PFSK-1 (cell line): ENCODE measurements at regions not wholly inside any gene's neighbourhood (a gene's known extent, or its start where the extent isn't known, plus 50 kb on each side); places are given as distances from the start of the nearest gene placed in this dataset.

ENCODE experiments used
- FOXP2 ChIP-seq: optimal IDR thresholded peaks from 2 replicates; pipeline ENCODE3; 2011; ENCODE audit warnings: borderline replicate concordance, control low read depth, inconsistent platforms; ENCODE audit not compliant: insufficient read depth; ENCODE audit errors: extremely low read length, extremely low read depth
- POLR2AphosphoS5 ChIP-seq: IDR thresholded peaks from 2 replicates; pipeline ENCODE4 v1.6.1; 2012; ENCODE audit warnings: low read depth, mild to moderate bottlenecking, control low read depth, low read length, moderate library complexity
- SIN3A ChIP-seq: IDR thresholded peaks from 2 replicates; pipeline ENCODE4 v1.6.1; 2012; ENCODE audit warnings: mild to moderate bottlenecking, low read length, moderate library complexity, borderline replicate concordance; ENCODE audit not compliant: insufficient read depth
- TAF1 ChIP-seq: IDR thresholded peaks from 2 replicates; pipeline ENCODE4 v1.6.1; 2012; ENCODE audit warnings: low read length, control low read depth, borderline replicate concordance; ENCODE audit not compliant: insufficient read depth
- TF ChIP-seq, protein P1 (sequence below), 2 experiments: IDR thresholded peaks; 2 replicates each; pipeline versions ENCODE4 v1.6.1 to v1.8.0; 2011 to 2012; ENCODE audit warnings: low read depth in 2 of 2, low read length in 2 of 2, control low read depth in 1 of 2, inconsistent platforms in 1 of 2, mild to moderate bottlenecking in 1 of 2, moderate library complexity in 1 of 2; ENCODE audit not compliant: insufficient read depth in 1 of 2

DNA sequence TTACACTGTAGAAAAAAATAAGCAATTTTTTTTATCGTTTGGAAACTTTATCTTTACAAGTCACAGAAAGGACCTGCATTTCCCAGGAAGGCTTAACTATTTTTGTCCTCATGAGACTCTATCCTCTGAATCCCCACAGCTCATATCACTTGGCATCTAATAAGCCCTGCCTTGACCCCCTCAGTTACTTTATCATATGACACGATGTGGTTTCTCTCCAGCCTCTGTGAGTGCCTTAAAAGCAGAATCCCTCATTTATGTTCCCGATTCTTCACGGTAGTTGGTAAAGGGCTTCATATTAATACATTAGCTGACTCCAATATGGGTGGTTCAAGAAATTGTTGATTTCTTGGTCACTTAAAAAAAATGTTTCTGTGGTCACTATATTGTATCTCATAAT, 296.6 kb upstream of the GRAMD2B start:
- TF ChIP-seq POLR2AphosphoS5: no peak
- no peak for TF ChIP-seq TAF1
- no peak for TF ChIP-seq SIN3A
- TF ChIP-seq, protein P1, sequence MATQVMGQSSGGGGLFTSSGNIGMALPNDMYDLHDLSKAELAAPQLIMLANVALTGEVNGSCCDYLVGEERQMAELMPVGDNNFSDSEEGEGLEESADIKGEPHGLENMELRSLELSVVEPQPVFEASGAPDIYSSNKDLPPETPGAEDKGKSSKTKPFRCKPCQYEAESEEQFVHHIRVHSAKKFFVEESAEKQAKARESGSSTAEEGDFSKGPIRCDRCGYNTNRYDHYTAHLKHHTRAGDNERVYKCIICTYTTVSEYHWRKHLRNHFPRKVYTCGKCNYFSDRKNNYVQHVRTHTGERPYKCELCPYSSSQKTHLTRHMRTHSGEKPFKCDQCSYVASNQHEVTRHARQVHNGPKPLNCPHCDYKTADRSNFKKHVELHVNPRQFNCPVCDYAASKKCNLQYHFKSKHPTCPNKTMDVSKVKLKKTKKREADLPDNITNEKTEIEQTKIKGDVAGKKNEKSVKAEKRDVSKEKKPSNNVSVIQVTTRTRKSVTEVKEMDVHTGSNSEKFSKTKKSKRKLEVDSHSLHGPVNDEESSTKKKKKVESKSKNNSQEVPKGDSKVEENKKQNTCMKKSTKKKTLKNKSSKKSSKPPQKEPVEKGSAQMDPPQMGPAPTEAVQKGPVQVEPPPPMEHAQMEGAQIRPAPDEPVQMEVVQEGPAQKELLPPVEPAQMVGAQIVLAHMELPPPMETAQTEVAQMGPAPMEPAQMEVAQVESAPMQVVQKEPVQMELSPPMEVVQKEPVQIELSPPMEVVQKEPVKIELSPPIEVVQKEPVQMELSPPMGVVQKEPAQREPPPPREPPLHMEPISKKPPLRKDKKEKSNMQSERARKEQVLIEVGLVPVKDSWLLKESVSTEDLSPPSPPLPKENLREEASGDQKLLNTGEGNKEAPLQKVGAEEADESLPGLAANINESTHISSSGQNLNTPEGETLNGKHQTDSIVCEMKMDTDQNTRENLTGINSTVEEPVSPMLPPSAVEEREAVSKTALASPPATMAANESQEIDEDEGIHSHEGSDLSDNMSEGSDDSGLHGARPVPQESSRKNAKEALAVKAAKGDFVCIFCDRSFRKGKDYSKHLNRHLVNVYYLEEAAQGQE (IDR thresholded peaks at IDR 0.05; ENCODE audit: insufficient read depth in 1 of 2, low read depth in 2 of 2, low read length in 2 of 2): no peak
- TF ChIP-seq FOXP2: no peak
